Endodermal cell (in vitro differentiated cells): ENCODE measurements at regions not wholly inside any gene's neighbourhood (a gene's known extent, or its start where the extent isn't known, plus 50 kb on each side); places are given as distances from the start of the nearest gene placed in this dataset.

Experiments
- DNase-seq: peaks from one replicate; pipeline ENCODE4 v3.0.0-alpha.2; 2017
- H3K27ac ChIP-seq: 2 replicates; pipeline ENCODE4 v1.5.1; 2013; ENCODE audit warnings: mild to moderate bottlenecking, low read depth, low read length, moderate library complexity
- H3K27me3 ChIP-seq: 2 replicates; pipeline ENCODE4 v1.6.1; 2013; ENCODE audit warnings: mild to moderate bottlenecking, low read length, moderate library complexity; ENCODE audit not compliant: insufficient read depth, control insufficient read depth, poor library complexity, severe bottlenecking
- H3K36me3 ChIP-seq: 2 replicates; pipeline ENCODE4 v1.7.0; 2013; ENCODE audit warnings: mild to moderate bottlenecking, low read length, moderate library complexity; ENCODE audit not compliant: control insufficient read depth, insufficient read depth
- H3K4me1 ChIP-seq: one replicate; pipeline ENCODE4 v1.7.0; 2013; ENCODE audit warnings: low read length; ENCODE audit not compliant: control insufficient read depth, insufficient read depth
- H3K4me3 ChIP-seq: 2 replicates; pipeline ENCODE4 v1.5.1; 2013; ENCODE audit warnings: mild to moderate bottlenecking, low read length, moderate library complexity
- H3K9ac ChIP-seq: 2 replicates; pipeline ENCODE4 v1.6.1; 2013; ENCODE audit warnings: mild to moderate bottlenecking, low read length, moderate library complexity; ENCODE audit not compliant: poor library complexity, severe bottlenecking; ENCODE audit errors: extremely low read depth
- H3K9me3 ChIP-seq: 2 replicates; pipeline ENCODE4 v1.6.1; 2013; ENCODE audit warnings: mild to moderate bottlenecking, low read length, moderate library complexity; ENCODE audit not compliant: control insufficient read depth
- H3K27ac Mint-ChIP-seq: 2 replicates; pipeline ENCODE4 v1.8.0; 2020; ENCODE audit warnings: mixed read lengths
- H3K27me3 Mint-ChIP-seq: 2 replicates; pipeline ENCODE4 v1.8.0; 2021; ENCODE audit warnings: mild to moderate bottlenecking, mixed read lengths; ENCODE audit not compliant: insufficient read depth
- H3K36me3 Mint-ChIP-seq: 2 replicates; pipeline ENCODE4 v1.8.0; 2020; ENCODE audit warnings: low read depth, mixed read lengths
- H3K4me1 Mint-ChIP-seq: 2 replicates; pipeline ENCODE4 v1.8.0; 2020; ENCODE audit warnings: mixed read lengths
- H3K4me3 Mint-ChIP-seq: 2 replicates; pipeline ENCODE4 v1.8.0; 2020; ENCODE audit warnings: mild to moderate bottlenecking, moderate library complexity, mixed read lengths
- H3K9me3 Mint-ChIP-seq: 2 replicates; pipeline ENCODE4 v1.8.0; 2020; ENCODE audit warnings: mild to moderate bottlenecking, mixed read lengths
- WGBS, 2 experiments: methylation state at CpG; one replicate each; pipeline versions ENCODE4 v1.1.5 to v1.1.7; 2013; ENCODE audit warnings: missing lambda C conversion rate in 2 of 2, mixed read lengths in 1 of 2; ENCODE audit not compliant: insufficient coverage in 1 of 2, insufficient read length in 1 of 2; 5-methylcytosine and 5-hydroxymethylcytosine counted together
- TF ChIP-seq, protein P1 (sequence below): fragments of 200-600 bp; sonication (generic); conservative IDR thresholded peaks from 2 replicates; pipeline ENCODE4 v1.5.0; 2021; ENCODE audit warnings: antibody characterized with exemption, mild to moderate bottlenecking

DNA sequence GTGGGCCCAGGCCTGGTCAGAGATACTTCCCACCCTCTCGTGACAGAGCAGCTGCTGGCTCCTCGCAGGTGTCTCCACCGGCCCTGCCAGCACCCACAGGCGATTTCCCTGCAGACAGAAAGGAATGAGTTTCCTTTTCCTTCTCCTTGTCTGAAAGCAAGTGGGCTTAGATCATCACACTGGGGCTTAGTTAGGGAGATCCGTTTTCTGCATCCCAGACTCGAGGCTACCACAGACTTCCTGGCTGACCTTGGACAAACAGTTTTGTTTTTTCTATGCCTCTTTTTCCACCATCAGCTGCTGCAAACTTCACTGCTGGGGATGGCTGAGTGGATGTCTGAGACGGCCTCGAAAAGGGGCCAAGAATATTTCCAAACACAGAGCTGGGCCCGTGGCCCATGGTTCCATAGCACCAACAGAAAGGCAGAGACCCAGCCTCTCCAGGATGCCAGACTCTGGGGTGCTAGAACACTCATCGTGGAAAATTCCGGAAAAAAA is 86.5 kb downstream of the BANF2 start:
- Mint-ChIP-seq H3K4me3 (no peak overlapping the region), H3K27me3 (no peaks in the 10 kb centered on the region), H3K9me3 (no peaks in the 10 kb centered on the region), H3K36me3 (no peaks in the 10 kb centered on the region), H3K4me1 (peaks cover 4% of the 10 kb centered on the region), H3K27ac (no peak overlapping the region)
- no peak overlapping the region for H3K27ac ChIP-seq
- no peaks in the 10 kb centered on the region for H3K36me3 ChIP-seq
- H3K4me3 ChIP-seq, result no peak overlapping the region
- H3K27me3 ChIP-seq, result no peaks in the 10 kb centered on the region
- H3K4me1 ChIP-seq, result no peaks in the 10 kb centered on the region
- TF ChIP-seq, protein P1, sequence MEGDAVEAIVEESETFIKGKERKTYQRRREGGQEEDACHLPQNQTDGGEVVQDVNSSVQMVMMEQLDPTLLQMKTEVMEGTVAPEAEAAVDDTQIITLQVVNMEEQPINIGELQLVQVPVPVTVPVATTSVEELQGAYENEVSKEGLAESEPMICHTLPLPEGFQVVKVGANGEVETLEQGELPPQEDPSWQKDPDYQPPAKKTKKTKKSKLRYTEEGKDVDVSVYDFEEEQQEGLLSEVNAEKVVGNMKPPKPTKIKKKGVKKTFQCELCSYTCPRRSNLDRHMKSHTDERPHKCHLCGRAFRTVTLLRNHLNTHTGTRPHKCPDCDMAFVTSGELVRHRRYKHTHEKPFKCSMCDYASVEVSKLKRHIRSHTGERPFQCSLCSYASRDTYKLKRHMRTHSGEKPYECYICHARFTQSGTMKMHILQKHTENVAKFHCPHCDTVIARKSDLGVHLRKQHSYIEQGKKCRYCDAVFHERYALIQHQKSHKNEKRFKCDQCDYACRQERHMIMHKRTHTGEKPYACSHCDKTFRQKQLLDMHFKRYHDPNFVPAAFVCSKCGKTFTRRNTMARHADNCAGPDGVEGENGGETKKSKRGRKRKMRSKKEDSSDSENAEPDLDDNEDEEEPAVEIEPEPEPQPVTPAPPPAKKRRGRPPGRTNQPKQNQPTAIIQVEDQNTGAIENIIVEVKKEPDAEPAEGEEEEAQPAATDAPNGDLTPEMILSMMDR, result no peak
- DNase-seq, result no peak
- no peak overlapping the region for H3K9ac ChIP-seq
- H3K9me3 ChIP-seq, result no peaks in the 10 kb centered on the region
- WGBS, 2 experiments, result 93 to 98% methylated on average over 7 to 11 of the region's 11 CpGs
